HG03108 (cell line): ENCODE measurements at regions not wholly inside any gene's neighbourhood (a gene's known extent, or its start where the extent isn't known, plus 50 kb on each side); places are given as distances from the start of the nearest gene placed in this dataset.

Experiments used
- ATAC-seq: cut with Tn5 transposase; IDR thresholded peaks from one replicate; pipeline ENCODE4 v1.9.1; 2021; ENCODE audit warnings: moderate library complexity; ENCODE audit not compliant: unreplicated experiment

DNA sequence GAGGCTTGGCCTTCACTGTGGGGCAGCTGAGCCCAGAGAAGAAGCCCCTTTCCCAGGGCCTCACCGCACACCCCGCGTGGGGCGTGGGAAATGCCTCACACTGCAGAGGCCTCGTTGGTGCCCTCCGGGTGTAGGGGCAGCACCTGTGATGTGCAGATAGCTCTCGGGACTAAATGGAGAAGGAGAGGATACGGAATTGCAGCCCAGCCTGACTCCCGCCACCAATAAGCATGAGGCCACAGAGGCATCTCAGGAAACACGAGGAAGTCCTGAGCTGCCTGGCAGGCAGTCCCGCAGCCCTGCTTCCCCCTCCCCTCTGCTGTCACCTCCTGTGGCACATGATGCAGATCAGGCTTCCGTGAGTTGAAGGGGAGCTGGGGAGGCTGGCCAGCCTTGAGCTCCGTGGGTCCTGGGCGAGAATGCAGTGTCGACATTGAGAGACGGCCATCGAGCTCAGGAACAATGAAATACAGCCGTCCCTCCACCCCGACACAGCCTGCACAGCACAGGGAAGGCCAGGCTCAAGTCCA lies 59.6 kb upstream of the PPP2R2D start:
- ATAC-seq: no peak

GRCh38 chr10:131841661-131842139 lies 59.1 kb upstream of the PPP2R2D start:
- no peak for ATAC-seq

GRCh38 chr10:131842351-131843088 lies 58.3 kb upstream of the PPP2R2D start:
- ATAC-seq: no peak

GRCh38 chr10:131843089-131843595 lies 57.7 kb upstream of the PPP2R2D start:
- no peak for ATAC-seq

- ATAC-seq: no peak
Observed at GRCh38 chr10:131843881-131844284, 56.9 kb upstream of the PPP2R2D start.

DNA sequence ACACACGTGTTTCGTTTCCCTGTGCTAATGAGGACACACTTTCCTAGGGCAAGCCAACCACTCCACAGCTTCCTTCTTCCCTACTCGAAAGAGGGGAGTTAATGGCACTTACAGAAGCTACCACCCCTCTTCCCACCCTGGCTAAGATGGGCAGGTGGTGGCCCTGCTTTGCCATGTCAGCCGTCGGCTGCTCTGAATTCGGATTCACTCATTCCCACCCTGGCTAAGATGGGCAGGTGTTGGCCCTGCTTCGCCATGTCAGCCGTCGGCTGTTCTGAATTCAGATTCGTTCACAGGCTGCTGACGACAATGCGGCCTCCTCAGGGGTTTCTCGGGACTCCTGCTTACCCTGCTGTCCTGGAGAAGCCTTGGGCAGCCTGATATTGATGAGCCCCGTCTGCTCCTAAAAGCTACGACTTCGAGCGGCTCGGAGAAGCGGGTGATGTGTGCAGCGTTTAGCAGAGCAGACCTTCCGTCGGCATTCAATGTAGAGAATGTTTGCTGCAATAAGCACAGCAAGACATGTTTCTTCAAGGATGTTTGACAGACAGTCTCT lies 56.2 kb upstream of the PPP2R2D start:
- ATAC-seq: no peak

DNA sequence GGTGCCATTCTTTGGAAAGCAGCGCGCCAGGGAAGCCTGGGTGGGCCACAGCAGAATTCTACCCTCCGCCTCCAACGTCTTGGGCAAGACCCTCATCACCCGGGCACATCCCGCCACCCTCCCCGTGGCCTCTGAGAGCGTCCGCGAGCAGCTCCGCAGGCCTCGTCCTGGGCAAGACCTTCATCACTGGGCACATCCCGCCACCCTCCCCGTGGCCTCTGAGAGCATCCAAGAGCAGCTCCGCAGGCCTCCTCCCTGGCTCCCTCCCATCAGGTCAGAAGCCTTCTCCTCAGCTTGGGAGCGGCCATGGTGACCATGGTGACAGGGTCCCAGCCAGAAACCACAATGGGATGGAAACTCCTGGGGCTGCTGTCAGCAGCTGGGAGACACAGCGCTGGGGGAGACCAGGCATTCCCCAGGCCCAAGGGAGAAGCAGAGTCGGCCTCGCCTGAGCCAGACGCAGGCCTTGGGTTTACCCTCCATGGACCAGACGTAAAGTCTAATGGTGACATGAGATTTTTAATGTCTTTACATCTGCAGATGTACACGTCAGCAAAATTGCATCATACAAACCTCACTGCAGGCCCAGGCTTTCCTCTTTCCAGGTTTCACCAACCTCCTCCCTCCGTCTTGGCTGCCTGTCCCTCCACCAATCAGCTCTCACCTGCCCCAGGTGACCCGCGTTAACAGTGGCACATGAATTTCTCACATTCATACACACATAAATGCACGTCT lies 55.1 kb upstream of the PPP2R2D start:
- ATAC-seq: no peak

GRCh38 chr10:131846240-131847101 lies 54.3 kb upstream of the PPP2R2D start:
- no peak for ATAC-seq

GRCh38 chr10:131847241-131847783 lies 53.5 kb upstream of the PPP2R2D start:
- no peak for ATAC-seq

DNA sequence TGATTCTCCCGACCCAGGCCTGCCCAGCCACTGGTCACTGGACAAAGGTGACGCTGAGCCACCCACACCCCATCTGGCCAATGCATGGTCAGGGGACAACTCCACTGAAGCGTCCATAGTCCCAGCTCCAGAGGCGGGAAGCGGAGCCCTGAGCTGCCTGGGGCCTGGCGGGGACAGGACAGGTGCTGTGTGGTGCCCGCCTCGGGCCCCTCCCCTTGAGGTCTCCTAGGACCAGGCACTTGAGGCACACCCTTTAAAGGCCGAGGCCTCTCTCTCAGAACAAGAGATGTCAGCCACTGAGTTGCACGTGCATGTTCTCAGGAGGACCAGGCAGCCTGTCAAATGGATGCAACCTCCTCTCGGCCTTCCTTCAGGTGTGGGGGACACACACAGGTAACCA lies 52.5 kb upstream of the PPP2R2D start:
- ATAC-seq: no peak

DNA sequence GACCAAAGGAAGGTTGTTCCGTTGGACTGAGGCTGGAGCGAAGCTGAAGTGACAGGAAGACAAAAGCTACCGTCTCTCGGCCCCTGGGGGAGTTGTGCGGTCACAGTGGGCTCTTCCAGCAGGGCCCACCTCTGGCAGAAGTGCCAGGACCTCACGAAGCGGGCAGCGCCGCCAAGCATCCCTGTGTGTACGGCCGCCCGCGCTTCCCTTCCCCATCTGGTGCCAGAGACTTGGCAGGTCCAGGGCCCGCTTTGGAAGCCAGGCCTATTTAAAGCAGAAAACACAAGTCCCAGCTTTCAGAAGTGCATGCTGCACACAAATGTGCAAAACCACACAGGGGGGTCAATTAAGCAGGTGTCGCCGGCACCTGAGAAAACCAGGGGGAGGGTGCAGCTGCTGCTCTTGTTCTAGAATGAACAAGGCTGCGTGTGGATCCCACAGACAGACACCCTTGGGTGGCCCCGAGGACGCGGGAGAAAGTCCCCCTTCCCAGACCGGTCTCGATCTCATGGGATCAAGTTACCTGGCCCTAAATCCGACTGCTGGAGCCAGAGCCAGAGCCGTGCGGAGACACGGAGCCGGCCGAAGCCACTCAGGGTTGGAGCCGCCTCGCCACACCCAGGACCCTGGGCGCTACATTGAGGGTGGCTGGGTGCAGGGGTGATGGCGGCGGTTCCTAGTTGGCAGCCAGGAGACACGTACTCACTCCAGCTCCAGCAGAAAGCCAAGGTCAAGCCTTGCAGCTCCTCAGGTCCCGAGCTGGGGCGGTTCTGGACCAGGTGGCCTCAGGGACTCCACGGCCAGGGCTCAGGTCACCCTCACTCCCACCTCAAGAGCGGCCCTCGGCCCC lies 51.8 kb upstream of the PPP2R2D start:
- no peak for ATAC-seq

DNA sequence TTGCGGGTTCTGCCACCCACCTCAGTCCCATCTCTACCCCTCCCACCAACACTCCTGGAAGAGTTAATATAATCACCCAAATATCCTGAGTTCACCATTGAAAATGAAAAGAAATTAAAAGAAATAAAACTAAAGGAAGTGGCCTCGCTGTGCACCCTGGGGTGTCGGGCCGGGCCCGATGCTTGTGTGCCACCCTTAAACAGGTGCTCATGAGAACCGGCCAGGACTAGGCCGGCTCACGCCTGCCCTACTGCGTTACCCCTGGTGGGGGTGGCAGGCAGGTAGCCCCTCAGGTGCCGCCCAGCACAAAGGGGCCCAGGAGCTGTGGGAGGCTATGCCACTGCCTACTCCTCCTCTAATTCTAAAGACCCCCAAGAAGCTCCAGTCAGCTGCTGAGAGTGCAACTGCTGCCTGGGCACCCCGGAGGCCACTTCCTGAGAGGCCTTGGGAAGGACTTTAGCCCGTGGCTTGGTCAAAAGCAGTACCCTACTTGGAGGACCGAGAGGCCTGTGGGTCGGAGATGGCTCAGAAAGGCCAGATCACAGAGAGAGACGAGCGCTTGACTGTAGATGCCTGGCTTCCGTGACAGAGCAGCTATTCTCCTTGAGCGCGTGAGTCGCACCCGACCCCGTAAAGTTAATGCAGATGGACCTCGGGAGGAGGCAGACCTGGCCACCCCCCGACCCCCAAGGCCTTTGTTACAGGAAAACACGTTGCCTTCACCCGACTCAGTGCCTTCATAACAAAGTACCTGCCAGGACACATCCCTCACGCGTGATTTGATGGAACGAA lies 51.0 kb upstream of the PPP2R2D start:
- no peak for ATAC-seq

- no peak for ATAC-seq
Observed at GRCh38 chr10:131850383-131850870, 50.4 kb upstream of the PPP2R2D start.
